Smooth muscle cell (in vitro differentiated cells): ENCODE measurements at regions not wholly inside any gene's neighbourhood (a gene's known extent, or its start where the extent isn't known, plus 50 kb on each side); places are given as distances from the start of the nearest gene placed in this dataset.

Experiments
- DNase-seq: peaks from one replicate; lab custom pipeline; 2025; ENCODE audit not compliant: unreplicated experiment; lab: John Stamatoyannopoulos, UW
- H2AFZ ChIP-seq: fragments of 200-600 bp; sonication (generic); 2 replicates; pipeline ENCODE4 v1.6.0; 2016; ENCODE audit warnings: antibody characterized with exemption, low read depth, mild to moderate bottlenecking
- H3F3A ChIP-seq: fragments of 200-600 bp; sonication (generic); 2 replicates; pipeline ENCODE4 v1.6.0; 2017; ENCODE audit warnings: antibody characterized with exemption, low read depth
- H3K27ac ChIP-seq: fragments of 200-600 bp; sonication (generic); 2 replicates; pipeline ENCODE4 v1.5.1; 2016; ENCODE audit warnings: low read depth, mild to moderate bottlenecking
- H3K27me3 ChIP-seq: fragments of 200-600 bp; sonication (generic); 2 replicates; pipeline ENCODE4 v1.6.1; 2016; ENCODE audit warnings: low read depth, mild to moderate bottlenecking
- H3K36me3 ChIP-seq: fragments of 200-600 bp; sonication (generic); 2 replicates; pipeline ENCODE4 v1.5.1; 2016; ENCODE audit warnings: low read depth
- H3K4me1 ChIP-seq: fragments of 200-600 bp; sonication (generic); 2 replicates; pipeline ENCODE4 v1.5.1; 2016; ENCODE audit warnings: low read depth
- H3K4me2 ChIP-seq: fragments of 200-600 bp; sonication (generic); 2 replicates; pipeline ENCODE4 v1.6.0; 2016; ENCODE audit warnings: mild to moderate bottlenecking
- H3K4me3 ChIP-seq: fragments of 200-600 bp; sonication (generic); 2 replicates; pipeline ENCODE4 v1.5.1; 2016; ENCODE audit warnings: mild to moderate bottlenecking
- H3K79me2 ChIP-seq: fragments of 200-600 bp; sonication (generic); 2 replicates; pipeline ENCODE4 v1.6.0; 2016; ENCODE audit warnings: low read depth, mild to moderate bottlenecking
- H3K9ac ChIP-seq: fragments of 200-600 bp; sonication (generic); 2 replicates; pipeline ENCODE4 v1.6.0; 2016; ENCODE audit warnings: low read depth
- H3K9me3 ChIP-seq: fragments of 200-600 bp; sonication (generic); replicated peaks from 2 replicates; pipeline ENCODE4 v1.5.1; 2016; ENCODE audit warnings: low read depth
- H4K20me1 ChIP-seq: fragments of 200-600 bp; sonication (generic); 2 replicates; pipeline ENCODE4 v1.6.0; 2016; ENCODE audit warnings: low read depth
- WGBS: methylation state at CpG from one replicate; pipeline ENCODE4 v1.1.7; 2016; ENCODE audit warnings: low lambda C conversion rate; 5-methylcytosine and 5-hydroxymethylcytosine counted together
- TF ChIP-seq, protein P1 (sequence below): fragments of 200-600 bp; sonication (generic); IDR thresholded peaks from 2 replicates; pipeline ENCODE4 v1.5.1; 2017; ENCODE audit warnings: borderline replicate concordance, mild to moderate bottlenecking, antibody characterized with exemption; ENCODE audit not compliant: insufficient read depth, poor library complexity, severe bottlenecking

GRCh38 chr6:170032706-170033309, 258.1 kb downstream of the DLL1 start:
- TF ChIP-seq, protein P1, sequence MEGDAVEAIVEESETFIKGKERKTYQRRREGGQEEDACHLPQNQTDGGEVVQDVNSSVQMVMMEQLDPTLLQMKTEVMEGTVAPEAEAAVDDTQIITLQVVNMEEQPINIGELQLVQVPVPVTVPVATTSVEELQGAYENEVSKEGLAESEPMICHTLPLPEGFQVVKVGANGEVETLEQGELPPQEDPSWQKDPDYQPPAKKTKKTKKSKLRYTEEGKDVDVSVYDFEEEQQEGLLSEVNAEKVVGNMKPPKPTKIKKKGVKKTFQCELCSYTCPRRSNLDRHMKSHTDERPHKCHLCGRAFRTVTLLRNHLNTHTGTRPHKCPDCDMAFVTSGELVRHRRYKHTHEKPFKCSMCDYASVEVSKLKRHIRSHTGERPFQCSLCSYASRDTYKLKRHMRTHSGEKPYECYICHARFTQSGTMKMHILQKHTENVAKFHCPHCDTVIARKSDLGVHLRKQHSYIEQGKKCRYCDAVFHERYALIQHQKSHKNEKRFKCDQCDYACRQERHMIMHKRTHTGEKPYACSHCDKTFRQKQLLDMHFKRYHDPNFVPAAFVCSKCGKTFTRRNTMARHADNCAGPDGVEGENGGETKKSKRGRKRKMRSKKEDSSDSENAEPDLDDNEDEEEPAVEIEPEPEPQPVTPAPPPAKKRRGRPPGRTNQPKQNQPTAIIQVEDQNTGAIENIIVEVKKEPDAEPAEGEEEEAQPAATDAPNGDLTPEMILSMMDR, result no peak
- DNase-seq, result no peak
- Histone ChIP-seq H3K9me3 (no peaks in the 10 kb centered on the region), H3K79me2 (no peaks in the 10 kb centered on the region), H3F3A (no peaks in the 10 kb centered on the region), H3K36me3 (no peaks in the 10 kb centered on the region), H2AFZ (no peak overlapping the region), H3K4me1 (no peaks in the 10 kb centered on the region), H3K27ac (no peak overlapping the region), H3K4me3 (no peak overlapping the region), H3K27me3 (no peaks in the 10 kb centered on the region), H3K4me2 (no peak overlapping the region), H3K9ac (no peak overlapping the region), H4K20me1 (no peaks in the 10 kb centered on the region)
- 98% methylated on average over 9 of the region's 9 CpGs for WGBS

DNA sequence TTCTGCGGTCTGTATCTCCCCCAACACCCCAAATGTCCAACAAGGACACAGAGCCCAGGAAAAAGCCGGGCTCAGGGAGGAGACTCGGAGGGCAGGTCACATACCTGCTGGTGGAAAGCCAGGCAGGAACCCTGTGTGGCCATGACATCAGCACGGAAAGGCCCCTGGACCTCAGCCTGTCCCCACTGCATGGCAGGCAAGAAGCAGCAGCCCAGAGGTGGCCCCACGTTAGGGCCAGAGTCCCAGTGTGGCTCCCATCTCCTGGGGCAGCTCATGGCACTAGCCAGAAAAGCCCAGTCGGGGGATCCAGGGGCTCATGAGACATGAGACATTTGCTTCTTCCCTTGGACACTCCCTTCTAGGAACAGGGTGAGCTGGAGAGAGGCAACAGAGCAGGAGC, 258.7 kb downstream of the DLL1 start:
- TF ChIP-seq, protein P1, result no peak
- Histone ChIP-seq H3K27ac (no peak overlapping the region), H3F3A (no peaks in the 10 kb centered on the region), H3K4me2 (no peak overlapping the region), H3K9ac (no peak overlapping the region), H3K9me3 (no peaks in the 10 kb centered on the region), H3K36me3 (no peaks in the 10 kb centered on the region), H3K4me1 (no peaks in the 10 kb centered on the region), H4K20me1 (no peaks in the 10 kb centered on the region), H3K4me3 (no peak overlapping the region), H2AFZ (no peak overlapping the region), H3K27me3 (no peaks in the 10 kb centered on the region), H3K79me2 (no peaks in the 10 kb centered on the region)
- WGBS, result 96% methylated on average over 6 of the region's 6 CpGs
- no peak for DNase-seq

- H3K36me3 ChIP-seq, result no peaks in the 10 kb centered on the region
- no peaks in the 10 kb centered on the region for H3K79me2 ChIP-seq
- no peaks in the 10 kb centered on the region for H3F3A ChIP-seq
- no peaks in the 10 kb centered on the region for H4K20me1 ChIP-seq
- no peak overlapping the region for H3K4me3 ChIP-seq
- no peak overlapping the region for H2AFZ ChIP-seq
- no peaks in the 10 kb centered on the region for H3K9me3 ChIP-seq
- WGBS, result 89% methylated on average over 11 of the region's 11 CpGs
- H3K4me2 ChIP-seq, result no peak overlapping the region
- H3K27me3 ChIP-seq, result no peaks in the 10 kb centered on the region
- H3K4me1 ChIP-seq, result no peaks in the 10 kb centered on the region
- TF ChIP-seq, protein P1, result no peak
- no peak overlapping the region for H3K27ac ChIP-seq
- no peak for DNase-seq
- H3K9ac ChIP-seq, result no peak overlapping the region
These were observed 259.2 kb downstream of the DLL1 start for GRCh38 chr6:170031684-170032121.

- Histone ChIP-seq H3K27ac (no peak overlapping the region), H3K4me2 (no peak overlapping the region)
These were observed 259.9 kb downstream of the DLL1 start for GRCh38 chr6:170030821-170031471.

More at GRCh38 chr6:170030821-170031471, 259.9 kb downstream of the DLL1 start:
- Histone ChIP-seq H3F3A (no peaks in the 10 kb centered on the region), H3K4me3 (no peak overlapping the region), H3K36me3 (no peaks in the 10 kb centered on the region), H3K9ac (no peak overlapping the region), H2AFZ (no peak overlapping the region), H4K20me1 (no peaks in the 10 kb centered on the region), H3K27me3 (no peaks in the 10 kb centered on the region), H3K9me3 (no peaks in the 10 kb centered on the region), H3K4me1 (no peaks in the 10 kb centered on the region), H3K79me2 (no peaks in the 10 kb centered on the region)
- 79% methylated on average over 16 of the region's 16 CpGs for WGBS
- no peak for DNase-seq
- TF ChIP-seq, protein P1, result no peak
